GM20000 (cell line): ENCODE measurements at regions not wholly inside any gene's neighbourhood (a gene's known extent, or its start where the extent isn't known, plus 50 kb on each side); places are given as distances from the start of the nearest gene placed in this dataset.

Experiments
- DNase-seq: peaks from one replicate; pipeline ENCODE4 v3.0.0; 2012; ENCODE audit warnings: low spot score
- TF ChIP-seq, protein P1 (sequence below): IDR thresholded peaks from 2 replicates; pipeline ENCODE4 v1.5.1; 2012; ENCODE audit warnings: mild to moderate bottlenecking, control low read depth; ENCODE audit errors: extremely low read depth, missing control alignments

DNA sequence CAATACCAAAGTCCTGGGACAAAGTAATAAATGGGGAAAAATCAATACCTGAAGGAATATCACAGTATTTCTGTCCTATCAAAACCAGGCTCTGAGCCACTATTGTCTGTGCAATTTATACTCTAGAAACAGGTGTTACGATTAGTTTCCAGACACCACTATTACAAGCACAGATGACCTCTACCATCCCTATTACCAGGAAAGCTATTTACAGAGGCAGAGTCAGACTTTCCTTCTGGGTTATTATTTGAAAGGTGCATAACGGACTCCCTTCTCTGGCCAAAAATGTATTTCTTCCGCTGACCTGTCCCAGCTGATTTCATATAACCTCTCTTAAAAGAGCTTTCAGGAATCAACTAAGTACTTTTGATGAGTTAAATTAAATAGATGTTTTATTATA lies 154.6 kb upstream of the LRRC7 start:
- no peak for DNase-seq
- TF ChIP-seq, protein P1, sequence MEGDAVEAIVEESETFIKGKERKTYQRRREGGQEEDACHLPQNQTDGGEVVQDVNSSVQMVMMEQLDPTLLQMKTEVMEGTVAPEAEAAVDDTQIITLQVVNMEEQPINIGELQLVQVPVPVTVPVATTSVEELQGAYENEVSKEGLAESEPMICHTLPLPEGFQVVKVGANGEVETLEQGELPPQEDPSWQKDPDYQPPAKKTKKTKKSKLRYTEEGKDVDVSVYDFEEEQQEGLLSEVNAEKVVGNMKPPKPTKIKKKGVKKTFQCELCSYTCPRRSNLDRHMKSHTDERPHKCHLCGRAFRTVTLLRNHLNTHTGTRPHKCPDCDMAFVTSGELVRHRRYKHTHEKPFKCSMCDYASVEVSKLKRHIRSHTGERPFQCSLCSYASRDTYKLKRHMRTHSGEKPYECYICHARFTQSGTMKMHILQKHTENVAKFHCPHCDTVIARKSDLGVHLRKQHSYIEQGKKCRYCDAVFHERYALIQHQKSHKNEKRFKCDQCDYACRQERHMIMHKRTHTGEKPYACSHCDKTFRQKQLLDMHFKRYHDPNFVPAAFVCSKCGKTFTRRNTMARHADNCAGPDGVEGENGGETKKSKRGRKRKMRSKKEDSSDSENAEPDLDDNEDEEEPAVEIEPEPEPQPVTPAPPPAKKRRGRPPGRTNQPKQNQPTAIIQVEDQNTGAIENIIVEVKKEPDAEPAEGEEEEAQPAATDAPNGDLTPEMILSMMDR = no peak

DNA sequence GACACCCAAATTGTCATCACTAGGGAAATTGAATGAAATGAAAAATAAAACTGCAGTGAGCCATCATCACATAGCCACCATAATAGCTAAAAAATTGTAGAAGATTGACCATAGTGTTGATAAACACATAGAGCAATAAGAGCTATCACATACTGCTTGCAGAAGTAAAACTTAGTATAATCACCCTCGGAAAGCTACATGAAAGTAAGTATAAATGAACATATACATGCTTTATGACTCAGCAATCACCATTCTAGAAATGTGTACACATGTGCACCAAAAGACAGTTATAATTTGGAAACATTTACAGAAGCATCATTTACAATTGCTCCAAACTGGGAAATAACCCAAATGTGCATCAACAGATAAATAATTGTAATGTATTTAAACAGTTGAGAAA lies 153.1 kb upstream of the LRRC7 start:
- TF ChIP-seq, protein P1 = no peak
- DNase-seq = no peak

- no peak for DNase-seq
- TF ChIP-seq, protein P1 = no peak
Observed at GRCh38 chr1:69421286-69421685, 146.4 kb upstream of the LRRC7 start.

DNA sequence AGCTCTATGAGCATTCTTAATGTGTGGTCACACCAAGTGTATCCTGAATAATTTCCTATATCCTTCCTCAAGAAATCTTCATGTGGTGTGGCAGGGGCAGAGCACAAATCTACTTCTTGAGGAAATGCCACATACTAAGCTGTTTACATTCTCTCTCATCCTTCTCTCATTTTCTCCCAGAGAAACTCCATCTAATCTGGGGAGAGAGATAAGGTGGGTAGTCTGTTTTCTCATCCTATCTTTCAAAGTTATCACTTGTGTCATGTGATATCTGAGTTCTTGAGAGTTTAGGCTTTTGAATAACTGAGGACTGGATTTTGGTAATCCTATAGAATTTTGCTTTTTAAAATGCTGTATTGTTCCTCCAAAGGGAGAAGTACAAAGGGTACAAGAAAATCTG lies 141.9 kb upstream of the LRRC7 start:
- DNase-seq = no peak
- TF ChIP-seq, protein P1 = no peak

DNA sequence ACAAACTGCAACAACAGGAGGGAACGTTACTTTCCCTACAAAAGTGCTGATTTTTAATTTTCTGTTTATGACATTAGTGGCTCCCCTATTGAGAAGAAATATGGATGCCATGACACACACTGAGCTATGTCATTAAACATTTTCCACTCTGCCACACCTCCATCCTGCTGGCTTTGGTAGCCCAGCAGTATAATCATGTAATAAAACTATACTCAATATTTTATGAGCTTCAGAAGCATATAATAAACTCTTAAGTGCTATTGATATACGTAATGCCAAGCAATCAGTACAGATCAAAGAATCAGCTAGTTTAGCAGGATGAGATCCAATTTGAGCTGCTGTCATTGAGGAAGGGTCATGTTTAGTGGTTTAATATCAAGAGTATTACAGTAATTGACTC lies 141.3 kb upstream of the LRRC7 start:
- DNase-seq = no peak
- TF ChIP-seq, protein P1 = no peak

DNA sequence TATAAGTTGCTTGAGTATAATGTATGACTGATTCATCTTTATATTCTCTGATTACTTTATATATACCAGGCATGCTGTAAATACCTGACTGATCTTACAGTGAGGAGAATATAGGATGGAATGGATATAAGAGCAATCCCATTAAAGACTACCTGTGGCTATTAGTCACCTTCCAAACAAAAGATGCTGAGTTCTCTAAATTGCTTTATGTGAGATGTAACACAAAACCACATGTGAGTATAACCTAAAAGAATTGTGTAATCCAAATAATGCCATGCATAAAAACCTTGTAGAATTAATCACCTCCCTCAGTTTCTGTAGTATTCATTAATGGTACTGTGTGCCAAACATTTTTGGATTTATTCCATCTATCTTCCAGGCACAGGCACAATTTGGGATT lies 134.6 kb upstream of the LRRC7 start:
- no peak for DNase-seq
- TF ChIP-seq, protein P1 = no peak

DNA sequence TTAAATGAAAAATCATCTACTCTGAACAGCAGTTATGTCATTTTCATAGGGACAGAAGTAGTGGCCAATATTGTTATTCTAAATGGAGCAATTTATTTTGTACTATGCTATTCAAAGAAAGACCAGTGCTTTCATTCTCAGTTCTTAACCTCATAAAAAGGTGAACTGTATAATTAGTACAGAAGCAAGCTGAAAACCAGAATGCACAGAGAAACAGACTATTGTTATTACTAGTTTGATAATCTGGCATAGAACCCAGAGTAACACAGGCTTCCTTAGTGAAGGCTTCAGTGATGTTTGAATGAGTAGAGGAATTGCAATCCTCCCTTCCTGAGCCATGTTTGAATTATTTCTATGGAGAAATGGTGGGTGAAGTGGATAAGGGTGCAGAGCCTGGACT lies 131.6 kb upstream of the LRRC7 start:
- no peak for DNase-seq
- TF ChIP-seq, protein P1 = no peak
